CD4-positive, alpha-beta T cell (primary cell): ENCODE measurements at regions not wholly inside any gene's neighbourhood (a gene's known extent, or its start where the extent isn't known, plus 50 kb on each side); places are given as distances from the start of the nearest gene placed in this dataset.
A peak's percentile ranks its signal among the peaks of the same experiment; 100 is the strongest.

ENCODE experiments used
- ATAC-seq: fragments of 200-7000 bp; cut with Tn5 transposase; one replicate; pipeline ENCODE4 v1.10.0; 2022; ENCODE audit warnings: mild to moderate bottlenecking; ENCODE audit not compliant: poor library complexity
- CTCF ChIA-PET: fragments of 350-600 bp; sonication (Branson Sonifier 250); formaldehyde crosslinking; loops from one replicate; lab custom pipeline; 2021; ENCODE audit warnings: antibody characterized with exemption, inconsistent platforms; lab: Charles Lee
- POLR2A ChIA-PET: fragments of 350-600 bp; sonication (Branson Sonifier 250); formaldehyde crosslinking; loops from one replicate; lab custom pipeline; 2021; ENCODE audit warnings: antibody characterized with exemption, inconsistent platforms; lab: Charles Lee
- DNase-seq, 14 experiments: peaks; one replicate each; pipeline ENCODE4 v3.0.0-alpha.2; 2013 to 2020; ENCODE audit warnings: mixed read lengths in 2 of 14
- H3K27ac ChIP-seq, 2 donors: one replicate each; pipeline versions ENCODE4 v1.5.1 to v1.7.0; 2013; ENCODE audit warnings: low read length in 2 of 2, low read depth in 1 of 2, mild to moderate bottlenecking in 1 of 2
- H3K27me3 ChIP-seq, 2 experiments: 1 replicate in 1 of 2; 2 replicates in 1 of 2; pipeline versions ENCODE4 v1.6.1 to v1.7.0; 2013; ENCODE audit warnings: low read length in 2 of 2, control low read depth in 1 of 2, mild to moderate bottlenecking in 1 of 2, moderate library complexity in 1 of 2; ENCODE audit not compliant: insufficient read depth in 2 of 2, control insufficient read depth in 1 of 2
- H3K36me3 ChIP-seq: one replicate; pipeline ENCODE4 v1.6.1; 2013; ENCODE audit warnings: low read length, control low read depth; ENCODE audit not compliant: insufficient read depth
- H3K4me1 ChIP-seq: one replicate; pipeline ENCODE4 v1.6.1; 2013; ENCODE audit warnings: low read length, control low read depth; ENCODE audit not compliant: insufficient read depth
- H3K4me3 ChIP-seq: one replicate; pipeline ENCODE4 v1.5.1; 2013; ENCODE audit warnings: mild to moderate bottlenecking, low read length, moderate library complexity
- H3K9me3 ChIP-seq, 2 experiments: 1 replicate in 1 of 2; 2 replicates in 1 of 2; pipeline versions ENCODE4 v1.6.1 to v1.7.0; 2013; ENCODE audit warnings: low read length in 2 of 2, mild to moderate bottlenecking in 2 of 2, control low read depth in 1 of 2, moderate library complexity in 1 of 2; ENCODE audit not compliant: control insufficient read depth in 1 of 2, insufficient read depth in 1 of 2
- H3K27ac Mint-ChIP-seq: one replicate; pipeline ENCODE4 v1.8.0; 2020; ENCODE audit warnings: mixed read lengths
- H3K27me3 Mint-ChIP-seq: one replicate; pipeline ENCODE4 v1.8.0; 2021; ENCODE audit warnings: mixed read lengths
- H3K36me3 Mint-ChIP-seq: one replicate; pipeline ENCODE4 v1.8.0; 2021; ENCODE audit warnings: low read depth, mixed read lengths
- H3K4me1 Mint-ChIP-seq: one replicate; pipeline ENCODE4 v1.8.0; 2021; ENCODE audit warnings: low read depth, mixed read lengths
- H3K4me3 Mint-ChIP-seq: one replicate; pipeline ENCODE4 v1.8.0; 2020; ENCODE audit warnings: mild to moderate bottlenecking, mixed read lengths
- H3K9me3 Mint-ChIP-seq: one replicate; pipeline ENCODE4 v1.8.0; 2020; ENCODE audit warnings: mixed read lengths
- intact Hi-C, 2 experiments: fragments of 100-400 bp; cut with DNase I in 1 of 2; cut with micrococcal nuclease in 1 of 2; formaldehyde crosslinking; loops; one replicate each; pipeline versions ENCODE4 v1.15.1 to v1.9.0; 2023 to 2025; cut with DNase I, micrococcal nuclease
- TF ChIP-seq, protein P1 (sequence below): fragments of 200-600 bp; IDR thresholded peaks from one replicate; pipeline ENCODE4 v1.8.0; 2022; ENCODE audit warnings: antibody characterized with exemption, mild to moderate bottlenecking

DNA sequence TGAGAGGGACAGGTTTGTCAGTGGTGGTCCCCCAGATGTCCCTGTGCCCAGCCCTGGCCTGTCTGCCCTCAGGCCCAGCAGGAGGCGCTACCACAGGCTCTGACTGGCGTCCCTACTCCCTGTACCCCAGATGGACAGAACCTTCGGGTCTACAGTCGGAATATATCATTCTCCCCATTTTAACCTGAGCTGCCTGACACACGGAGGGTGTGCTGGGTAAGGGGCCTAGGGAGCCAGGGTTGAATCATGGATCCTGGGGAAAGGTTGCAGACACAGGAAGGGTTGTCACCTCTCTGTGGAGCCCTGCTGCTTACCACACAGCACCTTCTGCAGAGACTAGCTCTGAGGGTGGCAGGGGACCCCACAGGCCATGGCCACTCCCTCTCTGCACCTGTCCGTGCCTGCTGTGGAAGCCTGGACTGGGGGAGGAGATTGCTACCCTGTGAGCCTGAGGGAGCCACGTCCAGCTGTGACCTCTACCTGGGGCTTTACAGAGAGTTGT lies 162.2 kb upstream of the ZNF267 start:
- peaks cover 74% of the 10 kb centered on the region for H3K36me3 Mint-ChIP-seq
- no peaks in the 10 kb centered on the region for H3K27me3 ChIP-seq
- peak in 1 of 14 experiments; percentile 41 for DNase-seq
- H3K27ac ChIP-seq = no peak overlapping the region
- intact Hi-C loops = loop anchor here (5.0 to 10.0 kb wide), 2 partner anchors 156 to 227 kb away; partner anchors contain the start of gene SLC5A2 (in 1 of the 2)
- no peaks in the 10 kb centered on the region for H3K9me3 ChIP-seq
- ATAC-seq = no peak
- POLR2A ChIA-PET = interaction anchor here (0.6 to 6.1 kb wide), 5 partner anchors 10 to 162 kb away, joined by 3 to 75 read pairs (median 4); partner anchors contain the start of gene ZNF267
- H3K4me3 ChIP-seq = no peak overlapping the region
- peak overlapping the region; percentile 96 for H3K27ac Mint-ChIP-seq
- H3K4me3 Mint-ChIP-seq = peak overlapping the region; percentile 100
- no peaks in the 10 kb centered on the region for H3K9me3 Mint-ChIP-seq
- peaks cover 33% of the 10 kb centered on the region for H3K36me3 ChIP-seq
- H3K4me1 Mint-ChIP-seq = peaks cover 79% of the 10 kb centered on the region
- H3K4me1 ChIP-seq = peaks cover 49% of the 10 kb centered on the region
- no peaks in the 10 kb centered on the region for H3K27me3 Mint-ChIP-seq
- CTCF ChIA-PET = interaction anchor here (1.2 to 1.9 kb wide), 2 partner anchors 11 to 15 kb away, joined by 3 to 4 read pairs; no protein-coding TSS in a partner anchor
- TF ChIP-seq, protein P1, sequence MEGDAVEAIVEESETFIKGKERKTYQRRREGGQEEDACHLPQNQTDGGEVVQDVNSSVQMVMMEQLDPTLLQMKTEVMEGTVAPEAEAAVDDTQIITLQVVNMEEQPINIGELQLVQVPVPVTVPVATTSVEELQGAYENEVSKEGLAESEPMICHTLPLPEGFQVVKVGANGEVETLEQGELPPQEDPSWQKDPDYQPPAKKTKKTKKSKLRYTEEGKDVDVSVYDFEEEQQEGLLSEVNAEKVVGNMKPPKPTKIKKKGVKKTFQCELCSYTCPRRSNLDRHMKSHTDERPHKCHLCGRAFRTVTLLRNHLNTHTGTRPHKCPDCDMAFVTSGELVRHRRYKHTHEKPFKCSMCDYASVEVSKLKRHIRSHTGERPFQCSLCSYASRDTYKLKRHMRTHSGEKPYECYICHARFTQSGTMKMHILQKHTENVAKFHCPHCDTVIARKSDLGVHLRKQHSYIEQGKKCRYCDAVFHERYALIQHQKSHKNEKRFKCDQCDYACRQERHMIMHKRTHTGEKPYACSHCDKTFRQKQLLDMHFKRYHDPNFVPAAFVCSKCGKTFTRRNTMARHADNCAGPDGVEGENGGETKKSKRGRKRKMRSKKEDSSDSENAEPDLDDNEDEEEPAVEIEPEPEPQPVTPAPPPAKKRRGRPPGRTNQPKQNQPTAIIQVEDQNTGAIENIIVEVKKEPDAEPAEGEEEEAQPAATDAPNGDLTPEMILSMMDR = no peak

DNA sequence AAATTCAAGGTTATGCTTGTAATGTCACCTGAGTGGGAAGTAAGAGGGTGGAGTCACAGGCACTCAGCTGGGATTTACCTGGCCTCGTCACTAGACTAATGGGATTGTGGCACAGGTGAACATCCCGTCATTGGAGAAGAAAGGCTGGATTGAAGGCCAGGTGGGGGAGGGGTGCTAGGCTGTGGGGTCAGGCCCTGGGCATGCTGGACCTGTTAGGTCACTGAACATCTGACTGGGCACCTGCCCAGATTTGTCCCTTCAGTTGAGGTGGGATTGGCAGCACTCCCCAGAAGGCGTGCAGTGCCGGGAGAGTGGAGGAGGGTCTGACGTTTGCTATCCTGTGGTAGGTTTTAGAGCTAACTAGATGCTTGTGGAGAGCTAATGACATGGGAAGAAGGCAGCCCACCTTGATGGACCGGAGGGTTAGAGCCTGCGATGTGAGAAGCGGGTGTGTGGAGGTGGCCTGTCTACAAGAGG lies 161.5 kb upstream of the ZNF267 start:
- Histone ChIP-seq H3K27me3 (no peaks in the 10 kb centered on the region), H3K27ac (no peak overlapping the region), H3K4me3 (no peak overlapping the region), H3K36me3 (peaks cover 26% of the 10 kb centered on the region), H3K9me3 (no peaks in the 10 kb centered on the region), H3K4me1 (peaks cover 43% of the 10 kb centered on the region)
- peak in 2 of 14 experiments; percentile 31 to 39 for DNase-seq
- Mint-ChIP-seq H3K4me1 (peaks cover 84% of the 10 kb centered on the region), H3K36me3 (peaks cover 74% of the 10 kb centered on the region), H3K27ac (peak overlapping the region; percentile 96), H3K4me3 (peak overlapping the region; percentile 100), H3K27me3 (no peaks in the 10 kb centered on the region), H3K9me3 (no peaks in the 10 kb centered on the region)
- TF ChIP-seq, protein P1 = no peak
- POLR2A ChIA-PET = interaction anchor here (0.9 to 6.1 kb wide), 5 partner anchors 10 to 253 kb away, joined by 4 to 75 read pairs (median 16); partner anchors contain the start of genes ARMC5 and RUSF1
- CTCF ChIA-PET = interaction anchor here (1.9 kb wide), 1 partner anchor 16 kb away, joined by 4 read pairs; no protein-coding TSS in a partner anchor
- ATAC-seq = no peak
- intact Hi-C loops = loop anchor here (2.0 to 10.0 kb wide), 3 partner anchors 17 to 227 kb away; partner anchors contain the start of gene SLC5A2 (in 1 of the 2)

- no peaks in the 10 kb centered on the region for H3K9me3 Mint-ChIP-seq
- DNase-seq (peak; percentile 81 to 94 (median 88)), ATAC-seq (peak; percentile 82)
- Histone ChIP-seq H3K9me3 (no peaks in the 10 kb centered on the region), H3K4me1 (peaks cover 33% of the 10 kb centered on the region), H3K27me3 (no peaks in the 10 kb centered on the region), H3K27ac (peak overlapping the region; percentile 83 to 87), H3K4me3 (peak overlapping the region; percentile 93), H3K36me3 (peaks cover 15% of the 10 kb centered on the region)
- CTCF ChIA-PET = interaction anchor here (0.9 kb wide), 1 partner anchor 253 kb away, joined by 4 read pairs; no protein-coding TSS in a partner anchor
- H3K36me3 Mint-ChIP-seq = peaks cover 74% of the 10 kb centered on the region
- H3K4me1 Mint-ChIP-seq = peaks cover 80% of the 10 kb centered on the region
- POLR2A ChIA-PET = interaction anchor here (0.6 to 6.1 kb wide), 20 partner anchors 9 to 596 kb away, joined by 3 to 75 read pairs (median 5); partner anchors contain the start of genes ARMC5, KAT8, PRSS8 and RUSF1
- intact Hi-C loops = loop anchor here (1.0 to 10.0 kb wide), 4 partner anchors 12 to 229 kb away; partner anchors contain the start of gene SLC5A2 (in 1 of the 2)
- H3K27me3 Mint-ChIP-seq = no peaks in the 10 kb centered on the region
- H3K27ac Mint-ChIP-seq = peak overlapping the region; percentile 96
- TF ChIP-seq, protein P1 = no peak
- H3K4me3 Mint-ChIP-seq = peak overlapping the region; percentile 100
Observed at GRCh38 chr16:31713071-31713944, 160.3 kb upstream of the ZNF267 start.
